Jurkat, Clone E6-1 (cell line): ENCODE measurements at regions not wholly inside any gene's neighbourhood (a gene's known extent, or its start where the extent isn't known, plus 50 kb on each side); places are given as distances from the start of the nearest gene placed in this dataset.
"Not testable (repeated sequence)": the region's sequence is repeated elsewhere in the genome, so short reads cannot be mapped to it uniquely, and the experiment has no call there.

Source experiments
- DNase-seq: peaks from one replicate; pipeline ENCODE4 v3.0.0-alpha.2; 2011; ENCODE audit warnings: low read depth, low spot score
- H3K4me3 ChIP-seq: 2 replicates; pipeline ENCODE4 v1.5.1; 2011; ENCODE audit warnings: mild to moderate bottlenecking, low read length, control low read depth, moderate library complexity

DNA sequence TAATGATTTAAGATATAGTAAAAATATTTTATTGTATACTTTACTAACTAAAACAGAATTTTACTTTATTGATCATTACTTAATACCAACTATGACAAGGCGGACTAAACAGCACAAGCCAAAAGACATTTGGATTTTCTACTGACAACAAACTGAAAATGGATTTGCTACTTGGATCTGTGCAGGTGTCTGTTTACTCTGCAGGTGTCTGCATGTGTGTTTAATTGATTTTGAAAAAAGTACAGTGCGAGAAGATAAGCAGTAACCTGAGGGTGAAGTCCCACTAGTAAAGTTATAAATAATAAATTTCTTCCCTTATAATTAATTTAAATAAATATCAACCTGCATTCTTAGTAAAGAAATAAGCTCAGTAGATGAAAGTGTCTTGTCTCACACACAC, 696.8 kb upstream of the MBL2 start:
- no peak for DNase-seq
- H3K4me3 ChIP-seq: no peak overlapping the region

DNA sequence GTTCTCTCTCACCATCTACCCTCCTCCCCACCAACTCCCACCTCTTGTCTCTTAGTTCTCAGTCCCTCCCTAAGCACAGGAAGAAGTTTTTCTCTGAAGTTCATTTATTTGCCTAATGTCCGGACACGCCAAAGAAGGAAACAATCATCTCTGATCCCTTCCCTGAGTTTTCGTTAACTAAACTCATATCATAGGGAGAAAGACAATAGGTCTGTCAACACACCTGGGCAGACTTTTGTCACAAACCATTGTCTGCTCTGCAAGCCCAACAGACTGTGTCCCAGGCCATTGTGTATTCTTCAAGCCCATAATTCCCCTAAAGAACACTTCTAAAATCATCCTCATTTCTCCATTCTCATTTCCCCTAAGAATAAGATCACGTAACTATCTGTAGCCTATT, 691.0 kb upstream of the MBL2 start:
- no peak for DNase-seq
- H3K4me3 ChIP-seq: no peak overlapping the region

DNA sequence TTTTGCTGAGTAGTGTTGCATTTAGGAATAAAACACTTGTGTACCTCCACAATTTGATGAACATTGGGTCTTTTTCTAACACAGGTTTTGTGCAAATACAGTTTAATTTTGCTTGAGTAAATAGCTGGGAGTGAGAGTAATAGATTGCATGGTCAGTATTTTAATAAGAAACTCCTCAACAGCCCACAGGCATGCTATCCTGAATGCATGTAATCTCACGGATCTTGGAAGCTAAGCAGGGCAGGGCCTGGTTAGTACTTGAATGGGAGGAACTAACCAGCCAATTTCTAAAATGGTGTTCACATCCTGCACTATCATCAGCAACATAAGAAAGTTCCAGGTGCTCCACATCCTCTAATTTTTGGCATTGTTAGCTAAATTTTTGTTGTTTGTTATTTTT, 685.4 kb upstream of the MBL2 start:
- DNase-seq: no peak
- H3K4me3 ChIP-seq: no peak overlapping the region

DNA sequence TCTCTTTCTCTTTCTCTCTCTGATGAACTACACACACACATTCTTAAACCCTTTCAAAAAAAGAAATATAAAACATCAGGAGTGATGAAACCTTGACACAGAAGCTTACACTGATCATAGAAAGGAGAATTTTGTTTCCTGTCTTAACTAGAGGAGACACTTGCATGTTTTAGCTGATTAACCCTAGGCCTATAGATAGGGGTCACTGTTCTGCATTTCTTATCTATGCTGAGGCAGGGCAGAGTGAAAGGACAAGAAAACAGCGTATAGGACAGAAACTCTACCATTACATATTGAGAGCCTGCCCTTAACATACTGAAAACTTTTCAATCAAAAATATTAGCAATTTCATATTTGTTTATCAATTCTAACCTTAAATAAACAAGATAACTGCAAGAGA, 680.6 kb upstream of the MBL2 start:
- no peak for DNase-seq
- no peak overlapping the region for H3K4me3 ChIP-seq

DNA sequence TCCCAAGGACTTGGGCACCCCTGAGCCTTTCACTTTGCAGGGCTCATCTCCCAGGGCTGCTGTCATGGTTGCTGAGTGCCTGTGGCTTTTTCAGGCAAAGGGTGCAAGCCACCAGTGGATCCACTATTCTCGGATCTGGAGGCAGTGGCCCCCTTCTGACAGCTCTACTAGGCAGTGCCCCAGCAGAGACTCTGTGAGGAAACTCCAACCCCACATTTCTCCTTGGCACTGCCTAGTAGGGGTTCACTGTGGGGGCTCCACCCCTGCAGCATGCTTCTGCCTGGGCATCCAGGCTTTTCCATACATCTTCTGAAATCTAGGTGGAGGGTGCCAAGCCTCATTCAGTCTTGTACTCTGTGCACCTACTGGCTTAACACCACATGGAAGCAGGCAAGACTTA, 675.0 kb upstream of the MBL2 start:
- no peak for DNase-seq
- H3K4me3 ChIP-seq: no peak overlapping the region

DNA sequence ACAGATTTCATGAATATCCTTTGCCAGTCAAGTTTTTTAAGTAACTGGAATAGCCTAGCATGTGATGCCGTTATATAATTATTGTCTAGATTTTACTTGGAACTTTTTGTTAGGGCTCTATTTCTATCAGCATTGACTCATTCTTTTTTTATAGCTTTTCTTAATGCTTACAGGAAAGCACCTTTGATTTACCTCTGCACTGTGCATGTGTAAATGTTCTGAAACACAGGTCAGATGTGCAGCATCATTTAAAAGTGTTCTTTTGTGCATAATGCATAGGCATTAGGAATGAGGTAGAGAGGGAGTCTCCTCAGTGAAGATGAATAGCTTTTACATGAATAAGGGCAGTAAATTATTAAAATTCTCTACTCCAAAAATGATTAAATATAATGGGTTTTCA, 669.3 kb upstream of the MBL2 start:
- DNase-seq: no peak
- no peak overlapping the region for H3K4me3 ChIP-seq

DNA sequence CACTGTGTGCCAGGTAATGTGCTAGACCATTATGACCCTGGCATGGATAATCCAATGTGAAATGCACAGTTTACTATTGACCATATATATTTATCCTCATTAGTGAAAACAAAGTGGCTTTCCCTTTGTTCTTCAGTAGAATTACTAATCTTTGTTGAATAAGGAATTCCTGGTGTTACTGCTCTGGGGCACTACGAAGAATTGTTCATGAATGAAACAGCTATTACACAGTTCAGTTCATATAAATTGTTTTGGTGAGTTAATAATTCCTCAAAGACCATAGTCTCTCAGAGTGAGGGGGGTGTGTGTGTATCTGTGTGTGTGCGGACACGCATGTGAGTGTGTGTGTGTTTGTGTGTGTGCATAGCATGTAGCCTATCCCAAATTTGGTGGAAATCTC, 668.0 kb upstream of the MBL2 start:
- no peak for DNase-seq
- H3K4me3 ChIP-seq: no peak overlapping the region

DNA sequence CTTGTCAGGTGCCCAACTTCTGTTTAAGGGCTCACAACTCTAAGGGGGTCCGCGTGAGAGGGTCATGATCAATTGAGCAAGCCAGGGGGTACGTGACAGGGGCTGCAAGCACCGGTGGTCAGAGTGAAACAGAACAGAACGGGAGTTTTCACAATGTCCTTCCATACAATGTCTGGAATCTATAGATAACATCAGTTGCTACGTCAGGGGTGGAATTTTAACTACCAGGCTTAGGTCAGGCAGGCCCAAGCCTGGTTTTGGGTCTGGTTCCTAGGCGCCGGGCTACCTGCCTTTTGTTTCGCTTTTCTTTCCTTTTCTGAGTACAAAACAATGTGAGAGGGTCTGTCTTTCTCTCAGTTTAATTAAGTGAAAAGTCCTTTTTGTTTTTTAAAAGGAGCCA, 666.5 kb upstream of the MBL2 start:
- not testable (repeated sequence) for H3K4me3 ChIP-seq, DNase-seq

DNA sequence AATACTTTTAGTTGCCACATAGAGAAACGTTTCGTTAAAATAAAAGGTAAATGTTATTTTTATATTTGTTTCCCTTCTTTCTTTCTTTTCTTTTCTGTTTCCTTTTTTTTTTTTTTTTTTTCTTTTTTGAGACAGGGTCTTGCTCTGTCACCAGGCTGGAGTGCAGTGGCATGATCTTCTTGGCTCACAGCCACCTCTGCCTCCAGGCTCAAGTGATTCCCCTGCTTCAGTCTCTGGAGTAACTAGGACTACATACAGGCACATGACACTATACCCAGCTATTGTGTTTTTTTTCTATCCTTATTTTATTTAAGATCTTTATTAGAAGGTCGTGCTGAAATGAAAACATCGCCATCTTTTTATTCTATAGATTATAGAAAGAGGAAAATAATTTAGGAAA, 661.8 kb upstream of the MBL2 start:
- DNase-seq: no peak
- H3K4me3 ChIP-seq: no peak overlapping the region

DNA sequence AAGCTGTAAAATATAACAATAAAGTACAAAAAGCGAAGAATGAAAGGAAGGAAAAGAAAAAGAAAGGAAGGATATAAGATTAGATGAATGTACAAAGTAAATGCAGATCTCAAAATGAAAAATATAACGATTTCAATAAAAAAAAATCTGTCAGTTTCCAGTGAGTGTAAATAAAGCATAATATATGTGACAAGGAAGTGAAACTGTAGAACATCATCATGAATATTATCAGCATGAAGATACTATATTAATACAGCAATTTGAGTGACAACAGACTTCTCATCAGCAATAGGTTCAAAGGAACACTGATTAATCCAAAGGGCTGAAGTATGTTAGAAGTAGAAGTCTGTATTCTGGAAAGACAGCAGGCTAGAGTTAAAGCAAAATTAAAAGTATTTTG, 659.5 kb upstream of the MBL2 start:
- no peak overlapping the region for H3K4me3 ChIP-seq
- no peak for DNase-seq

DNA sequence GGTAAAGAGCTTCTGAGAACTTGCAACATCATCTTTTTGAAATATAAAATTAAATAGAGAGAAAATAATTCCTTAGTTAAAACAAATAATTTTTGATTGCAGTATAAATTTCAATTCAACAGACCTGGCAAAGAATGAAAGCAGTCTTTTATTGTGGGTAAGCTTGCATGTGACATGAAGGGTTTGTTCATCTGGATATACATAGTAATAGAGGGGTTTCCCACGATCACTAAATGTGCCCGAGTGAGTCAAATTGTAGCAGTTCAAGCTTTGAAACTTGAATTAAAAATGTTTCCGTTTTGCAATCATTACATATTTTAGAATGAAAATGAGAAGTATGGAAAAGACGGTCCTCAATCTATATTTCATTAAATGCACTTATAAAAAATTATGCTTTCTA, 658.4 kb upstream of the MBL2 start:
- DNase-seq: no peak
- H3K4me3 ChIP-seq: no peak overlapping the region

DNA sequence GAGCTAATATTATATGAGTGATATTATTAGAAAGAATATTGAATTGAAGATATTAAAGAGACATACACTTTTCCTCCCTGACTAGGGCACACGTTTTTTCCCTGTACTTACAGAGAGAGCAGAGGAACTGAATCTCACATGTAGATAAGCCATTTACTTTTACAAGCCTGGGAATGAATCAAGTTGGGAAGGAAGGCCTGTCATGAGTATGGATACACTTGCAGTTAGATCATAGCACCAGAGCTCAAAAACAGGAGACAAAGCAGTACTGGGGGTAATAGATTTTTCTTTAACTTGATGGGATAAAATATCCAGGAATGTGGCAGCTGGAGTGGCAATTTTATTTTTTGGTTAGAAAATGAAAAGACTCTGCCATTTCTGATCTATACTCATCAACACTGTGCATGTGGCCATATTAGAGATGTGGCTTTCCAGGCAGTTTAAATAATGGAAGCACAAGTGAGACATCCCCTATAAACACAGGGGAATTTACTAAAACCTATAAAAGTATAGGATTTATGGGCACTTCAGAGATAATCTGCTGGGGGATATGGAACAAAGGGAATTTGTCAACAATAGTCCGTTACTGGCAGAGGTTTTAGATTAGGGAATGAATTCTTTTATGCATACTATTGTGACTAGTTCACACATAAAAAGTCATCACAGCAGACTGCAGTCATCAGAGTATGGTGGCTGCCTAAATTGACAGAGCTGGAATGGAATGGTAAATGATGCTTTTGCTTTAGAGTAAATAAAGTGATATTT, 657.7 kb upstream of the MBL2 start:
- H3K4me3 ChIP-seq: no peak overlapping the region
- no peak for DNase-seq

DNA sequence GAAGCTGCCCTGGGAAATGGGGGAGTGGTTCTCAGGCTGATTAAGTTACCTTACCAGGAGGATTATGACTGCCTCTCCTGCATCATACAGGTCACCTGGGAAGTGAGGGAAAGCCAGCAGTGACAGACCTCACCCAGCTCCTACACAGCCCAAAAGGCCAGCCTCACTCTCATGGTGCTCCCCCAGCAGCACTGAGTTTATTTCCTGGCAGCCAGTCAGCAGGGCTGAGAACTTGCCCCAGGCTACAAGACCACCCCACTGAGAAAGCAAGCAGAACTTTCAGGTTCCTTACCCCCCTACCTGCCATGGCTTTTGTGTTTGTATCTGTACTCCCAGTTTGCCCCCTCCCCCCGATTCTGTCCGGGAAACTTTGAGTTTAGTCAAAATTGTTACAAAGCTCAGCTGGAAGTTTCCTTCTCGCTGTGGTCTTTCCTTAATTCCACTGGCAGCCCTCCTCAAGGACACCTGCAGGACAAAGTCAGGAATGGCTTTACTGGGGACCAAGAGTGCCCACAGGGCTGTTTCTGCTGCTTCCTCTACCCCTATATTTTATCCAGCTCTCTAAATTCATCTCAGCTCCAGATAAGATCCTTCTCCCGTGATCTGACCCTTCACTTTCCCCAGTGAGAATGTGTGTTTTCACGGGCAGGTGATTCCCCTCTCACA, 649.8 kb upstream of the MBL2 start:
- DNase-seq: no peak
- no peak overlapping the region for H3K4me3 ChIP-seq

DNA sequence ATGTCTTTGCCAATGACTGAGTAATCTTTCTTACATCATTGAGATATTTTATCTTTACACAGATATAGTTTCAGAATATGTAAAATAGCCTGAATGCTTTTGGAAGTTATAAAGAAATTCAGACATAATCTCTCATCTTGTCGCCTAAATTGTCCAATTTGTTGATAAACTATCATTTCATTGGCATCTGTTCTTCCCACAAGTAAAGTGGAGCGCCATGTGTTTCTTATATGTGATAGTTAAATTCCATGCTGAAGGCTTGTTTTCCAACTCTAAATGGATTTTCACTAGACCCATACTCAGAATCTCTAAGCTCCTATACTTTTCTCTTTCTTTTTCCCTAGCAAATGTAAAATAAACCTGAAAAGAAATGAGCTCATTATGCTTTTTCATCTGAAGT, 640.1 kb upstream of the MBL2 start:
- H3K4me3 ChIP-seq: no peak overlapping the region
- no peak for DNase-seq

DNA sequence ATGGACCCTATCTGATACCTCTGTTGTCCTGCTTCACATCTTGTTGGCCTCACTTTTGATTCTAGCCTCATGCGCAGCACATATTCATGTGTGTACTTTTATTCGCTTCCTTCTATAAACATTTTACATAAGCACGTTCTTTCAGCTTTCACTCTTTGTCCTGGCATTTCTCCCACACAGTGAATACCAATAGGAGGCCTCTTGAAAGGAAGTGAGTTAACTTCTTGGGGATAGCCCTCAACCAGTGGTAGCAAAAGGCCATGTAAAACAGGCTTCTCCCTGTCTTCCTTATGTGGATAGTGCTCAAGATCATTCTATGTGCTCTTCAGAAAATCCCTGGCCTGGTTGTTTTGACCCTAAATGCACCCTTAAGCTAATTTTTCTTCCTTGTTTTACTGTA, 633.9 kb upstream of the MBL2 start:
- no peak for DNase-seq

DNA sequence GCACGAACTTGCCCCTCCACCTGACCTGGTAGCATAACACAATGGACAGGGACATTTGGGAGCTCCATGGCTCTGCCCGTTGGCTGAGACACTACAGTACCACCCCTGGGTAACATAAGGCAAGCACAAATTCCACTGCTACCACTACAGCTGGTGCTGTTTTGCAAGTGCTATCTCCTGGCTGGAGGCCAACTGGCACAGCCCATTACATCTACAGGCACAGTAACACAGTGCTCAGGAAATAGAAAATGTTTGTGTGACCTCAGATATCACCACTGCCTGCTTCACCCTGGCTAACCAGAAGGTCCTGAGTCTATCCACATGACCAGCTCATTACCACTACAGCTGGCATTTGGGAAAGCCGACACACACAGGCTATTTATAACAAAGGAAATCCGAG, 631.1 kb upstream of the MBL2 start:
- DNase-seq: no peak

More for the DNA sequence above, 633.9 kb upstream of the MBL2 start:
- no peak overlapping the region for H3K4me3 ChIP-seq

DNA sequence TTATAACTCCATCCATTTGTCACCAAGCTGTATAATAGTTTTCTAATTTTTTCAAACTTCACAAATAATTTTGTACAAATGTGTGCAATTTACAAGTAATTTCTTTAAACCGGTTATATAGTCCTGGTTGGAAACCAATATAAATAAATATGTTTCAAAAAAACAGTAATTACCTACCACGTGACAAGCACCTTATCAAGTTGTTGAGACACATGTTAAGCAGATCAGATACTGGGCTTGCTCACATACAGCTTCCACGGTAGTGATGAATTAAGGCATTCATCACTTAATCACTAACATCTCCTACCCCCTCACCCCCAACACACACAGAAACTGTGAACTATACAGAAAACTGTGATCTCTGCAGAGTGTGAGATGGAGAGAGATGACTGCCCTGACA, 630.0 kb upstream of the MBL2 start:
- no peak overlapping the region for H3K4me3 ChIP-seq
- DNase-seq: no peak

More for the DNA sequence above, 631.1 kb upstream of the MBL2 start:
- H3K4me3 ChIP-seq: no peak overlapping the region

DNA sequence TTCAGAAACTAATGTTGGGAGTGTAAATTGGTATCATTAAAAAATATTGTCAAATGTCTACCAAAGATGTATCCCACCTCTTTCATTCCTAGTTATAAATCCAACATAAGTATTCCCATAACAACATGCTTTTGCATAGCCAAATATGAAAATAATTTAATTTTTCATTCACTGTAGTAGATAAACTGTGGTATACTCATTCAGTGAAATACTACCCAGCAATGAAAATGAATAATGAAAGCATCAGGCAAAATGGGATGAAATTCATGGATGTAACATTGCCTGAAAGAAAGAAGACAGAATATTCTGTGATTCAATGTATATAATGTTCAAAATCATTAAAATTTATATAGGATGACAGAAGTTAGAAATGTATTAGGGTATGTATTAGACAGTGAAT, 629.0 kb upstream of the MBL2 start:
- no peak for DNase-seq
- no peak overlapping the region for H3K4me3 ChIP-seq

DNA sequence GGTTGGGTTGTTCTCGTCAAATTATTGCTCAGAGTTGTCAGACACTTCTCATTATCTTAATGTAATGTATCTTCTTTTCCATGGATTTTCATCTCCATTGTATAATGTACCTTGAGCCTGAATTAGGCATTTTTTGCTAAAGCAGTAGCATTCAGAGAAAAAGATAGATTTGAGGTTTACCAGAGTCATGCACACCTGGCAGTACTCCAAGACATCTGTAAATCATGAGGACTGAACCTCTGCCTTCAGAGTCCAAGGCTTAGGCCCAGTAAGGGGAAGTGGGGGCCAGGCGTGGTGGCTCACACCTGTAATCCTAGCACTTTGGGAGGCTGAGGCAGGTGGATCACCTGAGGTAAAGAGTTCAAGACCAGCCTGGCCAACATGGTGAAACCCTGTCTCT, 624.3 kb upstream of the MBL2 start:
- no peak for DNase-seq
- H3K4me3 ChIP-seq: no peak overlapping the region

DNA sequence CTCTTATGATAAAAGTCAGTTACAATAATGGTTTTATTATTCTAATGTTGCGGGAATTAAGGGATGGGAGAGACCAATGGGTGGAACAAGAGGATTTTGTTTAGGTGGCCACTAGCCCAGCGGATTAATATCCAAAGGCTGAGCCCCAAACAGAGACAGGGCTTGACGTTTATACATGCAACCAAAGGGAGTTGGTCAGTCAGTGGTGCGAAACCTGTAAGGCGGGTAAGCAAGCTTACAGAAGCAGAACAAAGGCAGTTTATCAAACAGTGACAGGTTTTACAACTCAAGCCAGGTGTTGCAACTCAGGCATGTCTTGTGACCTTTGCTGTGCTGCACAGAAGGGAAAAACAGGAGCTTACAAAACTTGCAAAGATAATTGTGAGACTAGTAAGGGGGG, 622.9 kb upstream of the MBL2 start:
- DNase-seq: no peak
- no peak overlapping the region for H3K4me3 ChIP-seq

DNA sequence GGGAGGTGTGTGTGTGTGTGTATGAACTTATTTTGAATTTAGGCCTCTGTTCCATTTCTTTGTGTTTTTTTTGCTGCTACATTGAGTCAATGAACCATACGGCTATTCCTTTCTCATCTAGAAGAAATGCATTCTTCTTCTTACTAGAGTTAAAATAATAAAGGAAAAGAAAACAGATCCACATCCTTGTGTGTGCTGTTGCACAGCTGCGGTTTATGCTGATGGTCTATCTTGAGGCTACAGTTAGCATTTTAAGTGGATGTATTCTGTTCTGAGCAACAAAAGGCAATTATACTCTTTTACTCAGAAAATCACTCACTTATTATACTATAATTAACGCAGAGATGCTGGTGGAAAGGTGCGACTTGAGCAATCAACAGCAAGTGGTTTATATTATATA, 615.0 kb upstream of the MBL2 start:
- DNase-seq: no peak
- H3K4me3 ChIP-seq: no peak overlapping the region
